ENCODE measurements at regions not wholly inside any gene's neighbourhood (a gene's known extent, or its start where the extent isn't known, plus 50 kb on each side); places are given as distances from the start of the nearest gene placed in this dataset.

- TF ChIP-seq CTCF (IDR thresholded peaks at IDR 0.05; ENCODE audit: low read depth, low read length): no peak
- no peak for DNase-seq (ENCODE audit: extremely low read depth, low read depth)
Observed at GRCh38 chr17:77782201-77782600, 176.3 kb upstream of the TNRC6C start.

- no peak for DNase-seq (ENCODE audit: extremely low read depth, low read depth)
- no peak for TF ChIP-seq CTCF (IDR thresholded peaks at IDR 0.05; ENCODE audit: low read depth, low read length)
Observed at GRCh38 chr17:77782611-77783010, 175.9 kb upstream of the TNRC6C start.

GRCh38 chr17:77783991-77784820 lies 174.3 kb upstream of the TNRC6C start:
- DNase-seq (ENCODE audit: extremely low read depth, low read depth): no peak
- TF ChIP-seq CTCF (IDR thresholded peaks at IDR 0.05; ENCODE audit: low read depth, low read length): no peak

GRCh38 chr17:77785312-77785905 lies 173.1 kb upstream of the TNRC6C start:
- no peak for DNase-seq (ENCODE audit: extremely low read depth, low read depth)
- TF ChIP-seq CTCF (IDR thresholded peaks at IDR 0.05; ENCODE audit: low read depth, low read length): no peak

GRCh38 chr17:77786090-77786489 lies 172.4 kb upstream of the TNRC6C start:
- TF ChIP-seq CTCF (IDR thresholded peaks at IDR 0.05; ENCODE audit: low read depth, low read length): no peak
- no peak for DNase-seq (ENCODE audit: extremely low read depth, low read depth)

- no peak for TF ChIP-seq CTCF (IDR thresholded peaks at IDR 0.05; ENCODE audit: low read depth, low read length)
- no peak for DNase-seq (ENCODE audit: extremely low read depth, low read depth)
Observed at GRCh38 chr17:77786740-77787505, 171.6 kb upstream of the TNRC6C start.

All from AG09319 (cell line).